ENCODE measurements at regions not wholly inside any gene's neighbourhood (a gene's known extent, or its start where the extent isn't known, plus 50 kb on each side); places are given as distances from the start of the nearest gene placed in this dataset.

- TF ChIP-seq PATZ1 (CRISPR knock-in tag; IDR thresholded peaks at IDR 0.05; ENCODE audit: borderline replicate concordance) (no peak), GLIS3 (CRISPR knock-in tag; IDR thresholded peaks at IDR 0.05) (no peak)
Measured at GRCh38 chr22:27084130-27084529, 426.7 kb downstream of the MIAT start.
